H54 (cell line): ENCODE measurements at regions not wholly inside any gene's neighbourhood (a gene's known extent, or its start where the extent isn't known, plus 50 kb on each side); places are given as distances from the start of the nearest gene placed in this dataset.

Experiments used
- DNase-seq: peaks from one replicate; pipeline ENCODE4 v3.0.0; 2011; ENCODE audit warnings: low spot score, mixed read lengths; ENCODE audit not compliant: insufficient read length
- FAIRE-seq: peaks from 3 replicates; lab custom pipeline; 2011; peaks lifted over from hg19 to GRCh38; lab: Jason Lieb, UNC
- POLR2A ChIP-seq: IDR thresholded peaks from 2 replicates; pipeline ENCODE4 v1.6.1; 2011; ENCODE audit warnings: low read depth, mild to moderate bottlenecking, low read length

DNA sequence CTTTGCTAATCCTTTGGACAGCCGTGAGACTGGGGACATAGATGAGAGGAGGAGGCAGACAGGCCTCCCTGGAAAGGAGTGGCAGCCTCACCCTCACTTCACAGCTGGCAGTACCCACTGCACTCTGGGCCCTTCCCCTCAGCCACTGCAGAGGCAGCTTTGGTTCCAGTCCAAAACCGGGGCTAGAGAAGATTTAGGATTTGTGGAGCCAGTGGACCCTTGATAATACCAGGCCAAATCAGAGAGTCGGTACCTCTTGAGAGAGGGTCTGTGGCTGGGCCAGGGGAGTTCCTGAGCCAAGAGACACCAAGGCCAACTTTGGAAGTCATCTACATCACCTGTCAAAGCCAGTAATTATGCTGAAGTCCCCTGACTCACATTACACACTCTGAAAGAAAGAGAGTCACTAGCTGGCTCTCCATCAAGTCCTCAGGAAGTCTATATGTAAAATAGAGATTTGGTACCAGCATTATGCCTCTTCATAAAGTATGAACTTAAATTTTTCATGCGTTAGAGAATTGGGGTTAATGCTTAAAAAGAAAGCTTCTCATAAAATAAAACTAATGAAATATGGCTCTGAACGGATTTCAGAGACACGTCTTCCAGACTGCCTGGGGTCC is 244.1 kb upstream of the SEMA6D start:
- FAIRE-seq: no peak
- no peak for DNase-seq
- no peak for TF ChIP-seq POLR2A

DNA sequence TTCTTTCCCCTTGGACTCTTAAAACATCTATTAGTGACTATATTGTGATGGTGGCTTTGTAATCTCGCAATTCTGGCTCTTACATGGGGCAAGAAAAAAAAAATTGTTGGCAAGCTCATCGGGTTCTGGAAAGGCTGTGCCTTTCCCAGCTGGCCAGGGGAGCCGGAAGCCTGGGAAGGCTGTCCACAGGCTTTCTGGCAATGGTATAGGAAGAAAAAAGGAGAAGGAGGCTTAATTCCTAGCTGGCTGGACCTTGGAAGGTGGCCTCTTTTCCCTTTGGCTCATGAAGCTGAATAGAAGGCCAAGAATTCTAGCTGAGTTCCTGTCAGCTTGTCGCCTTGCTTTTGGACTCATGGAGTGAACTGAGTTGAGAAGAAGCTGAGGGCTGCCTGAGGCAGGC is 243.5 kb upstream of the SEMA6D start:
- FAIRE-seq: no peak
- no peak for DNase-seq
- no peak for TF ChIP-seq POLR2A

DNA sequence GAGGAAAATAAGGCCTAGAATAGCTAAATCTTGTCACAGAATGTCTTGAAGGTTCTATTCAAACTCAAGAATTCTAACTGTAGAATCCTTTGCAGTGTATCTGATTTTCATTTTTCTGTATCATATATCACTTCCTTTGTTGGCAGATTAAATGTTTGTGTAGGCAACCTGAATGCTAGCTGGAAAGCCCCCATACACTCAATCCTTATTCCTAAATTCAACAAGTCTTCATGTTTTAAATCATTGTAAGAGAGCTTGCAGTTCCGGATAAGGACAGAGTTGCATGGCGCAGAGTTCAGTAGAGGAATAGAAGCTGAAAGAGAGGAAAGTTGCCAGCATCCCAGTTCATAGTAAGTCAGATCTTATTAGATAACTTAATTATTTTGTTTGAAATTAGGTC is 242.0 kb upstream of the SEMA6D start:
- no peak for TF ChIP-seq POLR2A
- no peak for DNase-seq
- FAIRE-seq: no peak

DNA sequence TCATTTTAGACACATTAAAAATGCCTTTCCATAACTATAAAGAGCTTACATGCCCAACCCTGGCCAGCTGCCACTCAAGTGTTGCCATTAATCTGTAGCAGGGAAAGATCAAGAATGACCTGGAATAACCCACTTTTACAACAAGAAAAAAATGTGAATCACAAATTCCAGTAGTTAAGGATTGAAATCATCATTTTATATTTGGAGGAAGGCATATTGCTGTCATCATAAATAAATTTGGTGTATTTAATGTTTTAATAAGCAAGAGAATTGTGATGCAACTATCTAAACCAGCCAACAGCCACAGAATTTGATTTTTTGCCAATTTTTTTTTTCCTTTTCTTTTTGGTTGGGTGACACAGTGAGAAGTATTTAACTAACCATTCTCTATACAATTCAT is 240.0 kb upstream of the SEMA6D start:
- no peak for FAIRE-seq
- no peak for TF ChIP-seq POLR2A
- DNase-seq: no peak

DNA sequence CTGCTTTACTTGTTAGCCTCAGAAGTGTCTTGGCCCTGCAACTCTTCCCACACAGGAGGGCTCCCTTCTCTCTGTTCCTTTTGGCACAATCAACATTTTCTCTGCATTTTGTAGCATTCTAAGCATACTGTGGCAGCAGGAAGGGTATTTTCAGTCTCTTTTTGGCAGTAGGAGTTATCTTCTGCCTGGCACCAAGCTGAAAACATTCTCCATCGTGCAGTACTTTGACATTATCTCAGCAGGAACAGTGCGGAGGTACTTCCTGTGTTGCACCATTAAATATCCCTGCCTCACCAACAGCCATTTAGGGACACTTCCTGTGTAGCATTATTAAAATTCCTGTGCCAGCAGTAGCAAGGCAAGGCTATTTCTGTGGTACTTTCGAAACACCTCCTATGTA is 233.2 kb upstream of the SEMA6D start:
- TF ChIP-seq POLR2A: no peak
- no peak for FAIRE-seq
- no peak for DNase-seq

DNA sequence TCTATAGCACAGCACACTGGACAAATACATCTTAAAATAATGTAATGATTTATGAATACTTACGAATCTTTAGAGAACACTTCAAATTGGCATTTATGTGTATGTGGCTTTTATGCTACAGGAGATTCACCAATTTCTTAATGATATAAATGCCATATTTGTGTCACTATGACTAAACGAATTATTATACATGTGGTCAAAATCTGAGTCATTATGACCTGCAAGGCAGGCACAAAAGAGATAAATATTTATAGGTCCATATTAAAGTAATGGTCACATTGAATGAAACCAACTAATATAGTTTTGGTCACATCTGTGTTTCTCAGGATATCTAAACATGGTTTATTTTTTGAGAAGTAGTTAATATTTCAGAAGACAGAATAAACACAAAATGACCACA is 232.3 kb upstream of the SEMA6D start:
- no peak for TF ChIP-seq POLR2A
- DNase-seq (no peak), FAIRE-seq (no peak)

DNA sequence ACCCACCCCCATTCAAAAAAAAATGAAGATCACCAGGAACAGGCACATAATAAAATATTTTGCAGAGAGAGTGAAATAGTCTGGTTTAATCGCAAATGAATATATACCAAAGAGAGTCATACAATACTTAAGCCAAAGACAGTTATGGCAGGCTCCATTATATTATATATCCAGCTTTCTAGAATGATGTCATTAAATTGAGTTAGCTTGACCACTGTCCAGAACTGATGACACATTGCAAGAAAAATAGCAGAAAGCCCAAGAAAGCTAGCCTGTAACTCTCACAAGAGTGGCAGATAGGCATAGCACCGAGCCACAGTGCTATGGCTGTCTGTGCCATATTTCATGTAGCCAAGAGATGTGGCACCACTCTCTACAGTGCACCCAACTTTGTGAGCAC is 231.9 kb upstream of the SEMA6D start:
- FAIRE-seq: no peak
- TF ChIP-seq POLR2A: no peak
- DNase-seq: no peak

DNA sequence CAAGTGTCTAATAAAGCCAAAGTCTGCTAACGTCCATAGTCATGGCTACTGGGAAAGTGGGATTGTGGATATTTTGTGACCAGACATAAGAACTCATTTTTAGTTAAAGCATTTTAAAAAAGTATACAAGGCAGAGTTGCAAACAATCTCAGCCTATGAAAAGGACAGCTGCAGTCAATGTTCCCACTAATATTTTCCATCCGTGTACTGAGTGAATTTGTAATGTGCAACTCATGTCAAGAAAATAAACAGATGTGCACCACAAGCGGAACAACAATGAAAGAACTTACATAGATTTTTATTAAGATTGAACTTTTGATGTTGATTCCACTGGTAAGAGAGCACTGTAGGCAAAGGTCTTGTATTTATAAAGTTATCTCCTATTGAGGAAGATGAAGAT is 231.3 kb upstream of the SEMA6D start:
- no peak for TF ChIP-seq POLR2A
- FAIRE-seq (no peak), DNase-seq (no peak)

DNA sequence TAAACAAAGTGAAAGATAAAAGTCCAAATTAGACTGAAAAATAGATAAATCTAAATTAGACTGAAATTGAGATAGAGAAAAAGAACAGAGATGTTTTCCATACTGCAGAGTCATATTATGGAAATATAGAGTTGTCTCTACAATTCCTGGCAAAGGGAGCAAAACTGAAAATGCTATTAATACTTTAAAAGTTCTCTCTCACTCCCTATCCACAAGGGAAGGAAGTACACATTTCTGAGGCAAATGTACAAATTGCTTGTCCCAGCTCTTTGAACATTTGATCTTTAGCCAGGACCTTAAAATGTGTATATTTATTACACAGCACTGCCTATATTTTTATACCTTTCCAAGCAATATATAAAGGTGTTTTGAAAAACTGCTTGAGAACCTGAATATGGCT is 225.1 kb upstream of the SEMA6D start:
- no peak for FAIRE-seq

DNA sequence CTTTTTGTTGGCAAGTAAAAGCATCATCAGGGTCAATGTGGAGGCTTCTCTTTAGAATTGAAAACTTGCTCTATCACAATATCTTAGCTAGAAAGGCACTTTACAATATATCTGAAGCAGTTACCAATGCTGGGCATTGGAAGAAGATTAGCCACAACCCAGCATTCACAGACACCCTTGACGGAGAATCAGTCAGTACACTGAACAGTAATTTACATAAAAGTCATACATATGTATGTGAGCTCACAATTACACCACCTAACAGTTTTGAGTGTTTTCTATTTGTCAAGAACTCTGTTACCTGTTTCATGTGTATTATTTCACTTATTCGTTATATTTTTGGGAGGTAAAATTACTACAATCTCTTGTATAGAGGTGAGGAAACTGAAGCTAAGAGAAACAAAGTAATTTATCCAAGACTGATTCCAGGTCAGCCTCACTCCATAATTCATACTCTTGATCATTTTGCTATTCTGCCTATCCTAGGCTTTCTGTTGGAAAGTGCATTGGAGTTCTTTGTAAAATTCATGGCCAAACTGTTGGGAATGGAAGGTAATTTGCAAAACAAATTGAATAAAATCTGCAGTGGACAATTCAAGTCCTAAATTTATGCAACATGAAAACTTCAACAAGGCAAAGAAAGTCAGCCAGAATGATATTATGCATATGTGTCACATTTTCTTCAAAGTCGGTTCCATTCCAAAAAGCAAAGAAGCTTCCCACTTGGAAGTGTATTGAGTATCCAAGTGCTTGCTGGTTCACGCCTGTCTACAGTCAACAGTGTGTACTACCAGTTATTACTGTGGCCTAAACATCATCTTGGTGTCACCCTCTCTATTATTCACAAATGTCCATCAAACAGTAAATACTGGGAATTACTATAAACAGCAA is 223.7 kb upstream of the SEMA6D start:
- DNase-seq: no peak
- no peak for FAIRE-seq
- no peak for TF ChIP-seq POLR2A

More for the DNA sequence above, 225.1 kb upstream of the SEMA6D start:
- no peak for DNase-seq
- TF ChIP-seq POLR2A: no peak

DNA sequence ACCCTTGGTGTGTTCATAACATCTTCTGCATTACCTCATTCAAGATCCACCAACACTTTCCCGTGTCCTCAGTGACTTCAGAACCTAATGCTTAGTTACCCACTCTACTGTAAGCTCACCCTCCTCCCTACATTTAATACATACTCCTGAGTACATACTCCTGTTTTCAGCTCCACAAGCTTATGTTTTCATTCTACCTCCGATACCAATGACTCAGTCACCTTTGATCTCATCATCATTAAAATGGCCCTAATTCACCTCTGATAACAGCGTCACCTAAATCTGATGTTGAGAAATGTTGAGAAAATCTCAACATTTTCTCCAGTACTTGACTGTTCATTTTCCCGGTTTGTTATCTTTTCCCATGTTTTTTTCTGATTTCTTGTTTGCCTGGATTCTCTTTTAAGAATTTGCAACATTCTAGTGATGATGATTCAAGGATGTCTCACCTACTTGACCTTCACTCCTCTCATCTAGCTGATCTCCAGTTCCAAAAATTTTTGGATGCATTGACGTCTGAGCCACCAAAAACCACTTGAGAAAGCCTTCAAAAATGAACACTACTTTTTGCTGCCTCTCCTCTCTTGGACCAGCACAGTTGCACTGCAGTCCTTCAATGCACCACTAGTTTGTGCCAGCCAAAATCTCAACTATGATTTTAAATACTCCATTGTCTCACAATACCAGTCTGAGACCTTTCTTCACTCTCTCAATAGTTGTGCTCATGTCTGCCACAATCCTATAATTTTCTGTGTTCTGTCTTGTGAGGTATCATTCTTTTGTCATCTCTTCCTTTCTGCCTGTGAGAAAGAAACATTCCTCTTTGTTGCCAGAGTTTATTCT is 220.7 kb upstream of the SEMA6D start:
- FAIRE-seq: no peak
- DNase-seq: no peak
- no peak for TF ChIP-seq POLR2A

DNA sequence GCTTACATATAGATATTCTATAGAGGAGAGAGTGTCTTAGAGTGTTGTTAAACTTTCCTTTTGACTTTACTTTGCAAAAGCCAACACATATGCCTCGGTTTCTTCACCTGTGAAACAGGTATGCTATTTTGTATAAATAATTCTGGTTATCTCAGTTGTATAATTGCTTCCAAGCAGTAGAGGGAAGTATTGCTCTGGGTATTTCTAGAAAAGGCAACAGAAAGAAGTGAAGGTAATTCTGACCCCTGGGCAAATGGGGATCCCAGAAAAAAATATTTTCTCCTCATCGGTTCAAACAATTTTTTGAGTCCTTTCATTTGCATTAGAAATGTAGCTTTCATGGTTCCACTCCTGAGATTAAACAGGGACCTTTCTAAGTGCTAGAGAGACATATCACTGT is 216.5 kb upstream of the SEMA6D start:
- DNase-seq (no peak), FAIRE-seq (no peak)
- no peak for TF ChIP-seq POLR2A

DNA sequence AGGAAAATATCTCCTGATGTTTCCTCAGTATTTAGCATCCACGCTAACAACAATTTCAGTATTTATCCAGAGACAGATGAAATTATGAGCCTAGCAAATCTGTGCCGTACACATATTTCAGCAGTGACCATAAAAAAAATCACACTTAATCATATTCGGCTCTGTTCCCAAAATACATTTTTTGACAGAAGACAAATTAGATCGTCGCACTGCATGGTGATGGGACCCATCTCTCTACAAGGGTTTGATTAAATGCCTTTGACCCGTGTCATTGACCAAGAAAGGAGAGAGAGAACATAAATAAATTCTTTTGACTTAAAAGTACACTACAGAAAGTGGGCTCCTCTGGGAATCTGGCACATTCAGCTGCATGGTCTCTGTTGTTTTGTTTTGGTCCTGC is 215.3 kb upstream of the SEMA6D start:
- TF ChIP-seq POLR2A: no peak
- FAIRE-seq (no peak), DNase-seq (no peak)

DNA sequence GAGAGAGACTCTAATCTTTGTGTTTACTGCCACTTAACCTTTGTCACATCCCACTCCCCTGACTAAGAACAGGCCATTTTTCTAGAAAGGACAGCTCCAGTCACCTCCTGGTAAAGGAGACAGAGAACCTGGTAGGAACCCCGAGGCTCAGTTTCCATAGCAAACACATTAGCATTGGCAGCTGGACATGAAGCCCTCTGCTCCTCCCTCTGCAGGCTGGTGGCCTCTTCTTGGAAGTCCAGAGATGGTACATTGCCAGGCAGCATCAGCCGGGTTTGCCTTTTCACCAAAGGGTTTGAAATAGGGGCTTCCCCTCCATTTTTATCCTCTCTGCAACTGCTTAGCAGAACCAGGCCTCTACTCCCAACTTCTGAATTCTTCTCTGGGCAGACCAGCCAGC is 213.4 kb upstream of the SEMA6D start:
- FAIRE-seq (no peak), DNase-seq (no peak)

More for the DNA sequence above, 213.4 kb upstream of the SEMA6D start:
- no peak for TF ChIP-seq POLR2A
